ENCODE measurements at regions not wholly inside any gene's neighbourhood (a gene's known extent, or its start where the extent isn't known, plus 50 kb on each side); places are given as distances from the start of the nearest gene placed in this dataset.

DNA sequence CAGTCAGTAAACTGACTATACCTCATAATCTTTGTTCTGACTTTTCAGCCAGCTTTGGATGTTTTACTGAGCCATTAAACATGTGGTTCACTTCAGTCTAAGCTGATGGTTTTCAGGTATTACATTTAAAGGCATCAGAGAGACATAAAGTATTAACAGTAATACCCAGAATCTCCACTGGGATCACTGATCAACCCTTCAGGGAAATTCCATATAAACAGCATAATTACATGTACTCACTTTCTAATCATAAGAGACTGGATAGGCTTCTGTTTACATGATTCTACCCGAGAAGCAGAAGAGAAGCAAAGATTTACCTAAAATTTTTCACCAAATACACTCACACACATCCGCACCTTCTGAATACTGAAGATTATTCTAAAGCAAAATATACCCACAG lies 186.7 kb upstream of the FREM1 start:
- Histone ChIP-seq H3K4me3 (ENCODE audit: control insufficient read depth in 2 of 3, extremely low read depth in 1 of 3, insufficient read depth in 2 of 3, low read depth in 1 of 3, low read length in 3 of 3) (no peak overlapping the region), H3K9ac (ENCODE audit: control insufficient read depth, extremely low read depth, insufficient read depth, low read length) (no peak overlapping the region), H3K27ac (ENCODE audit: control insufficient read depth, insufficient read depth, low read length) (no peak overlapping the region), H3K4me2 (ENCODE audit: control insufficient read depth, extremely low read depth, insufficient read depth, low read depth, low read length) (no peak overlapping the region), H3K4me1 (ENCODE audit: control insufficient read depth, extremely low read depth, insufficient read depth, low read length) (no peaks in the 10 kb centered on the region), H3K9me3 (ENCODE audit: control insufficient read depth, low read depth, low read length) (no peaks in the 10 kb centered on the region), H3K27me3 (ENCODE audit: control insufficient read depth, extremely low read depth, insufficient read depth, low read length) (no peaks in the 10 kb centered on the region), H4K20me1 (ENCODE audit: control insufficient read depth, extremely low read depth, insufficient read depth, low read length) (no peaks in the 10 kb centered on the region), H3K9me1 (ENCODE audit: control insufficient read depth, extremely low read depth, insufficient read depth, low read length) (no peaks in the 10 kb centered on the region), H3K79me2 (ENCODE audit: control insufficient read depth, insufficient read depth, low read length) (no peaks in the 10 kb centered on the region), H3K36me3 (ENCODE audit: control insufficient read depth in 2 of 2, extremely low read depth in 1 of 2, insufficient read depth in 2 of 2, low read length in 2 of 2) (no peaks in the 10 kb centered on the region), H2AFZ (ENCODE audit: control insufficient read depth, low read length) (no peak overlapping the region)
- DNase-seq (ENCODE audit: low read depth, low spot score) = no peak
- no peak for TF ChIP-seq EZH2 (IDR thresholded peaks at IDR 0.05; ENCODE audit: low read length)
- TF ChIP-seq, protein P1, sequence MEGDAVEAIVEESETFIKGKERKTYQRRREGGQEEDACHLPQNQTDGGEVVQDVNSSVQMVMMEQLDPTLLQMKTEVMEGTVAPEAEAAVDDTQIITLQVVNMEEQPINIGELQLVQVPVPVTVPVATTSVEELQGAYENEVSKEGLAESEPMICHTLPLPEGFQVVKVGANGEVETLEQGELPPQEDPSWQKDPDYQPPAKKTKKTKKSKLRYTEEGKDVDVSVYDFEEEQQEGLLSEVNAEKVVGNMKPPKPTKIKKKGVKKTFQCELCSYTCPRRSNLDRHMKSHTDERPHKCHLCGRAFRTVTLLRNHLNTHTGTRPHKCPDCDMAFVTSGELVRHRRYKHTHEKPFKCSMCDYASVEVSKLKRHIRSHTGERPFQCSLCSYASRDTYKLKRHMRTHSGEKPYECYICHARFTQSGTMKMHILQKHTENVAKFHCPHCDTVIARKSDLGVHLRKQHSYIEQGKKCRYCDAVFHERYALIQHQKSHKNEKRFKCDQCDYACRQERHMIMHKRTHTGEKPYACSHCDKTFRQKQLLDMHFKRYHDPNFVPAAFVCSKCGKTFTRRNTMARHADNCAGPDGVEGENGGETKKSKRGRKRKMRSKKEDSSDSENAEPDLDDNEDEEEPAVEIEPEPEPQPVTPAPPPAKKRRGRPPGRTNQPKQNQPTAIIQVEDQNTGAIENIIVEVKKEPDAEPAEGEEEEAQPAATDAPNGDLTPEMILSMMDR (optimal IDR thresholded peaks at IDR 0.05 in 1 of 3, IDR thresholded peaks at IDR 0.05 in 1 of 3, conservative IDR thresholded peaks at IDR 0.05 in 1 of 3; ENCODE audit: extremely low read depth in 1 of 3, insufficient read depth in 2 of 3, low read length in 3 of 3) = no peak
- dilution Hi-C loops (cut with MboI; ENCODE audit: extremely low pct_ligation_motif_present, low sequenced_read_pairs) = no loop called here
- FAIRE-seq = no peak

DNA sequence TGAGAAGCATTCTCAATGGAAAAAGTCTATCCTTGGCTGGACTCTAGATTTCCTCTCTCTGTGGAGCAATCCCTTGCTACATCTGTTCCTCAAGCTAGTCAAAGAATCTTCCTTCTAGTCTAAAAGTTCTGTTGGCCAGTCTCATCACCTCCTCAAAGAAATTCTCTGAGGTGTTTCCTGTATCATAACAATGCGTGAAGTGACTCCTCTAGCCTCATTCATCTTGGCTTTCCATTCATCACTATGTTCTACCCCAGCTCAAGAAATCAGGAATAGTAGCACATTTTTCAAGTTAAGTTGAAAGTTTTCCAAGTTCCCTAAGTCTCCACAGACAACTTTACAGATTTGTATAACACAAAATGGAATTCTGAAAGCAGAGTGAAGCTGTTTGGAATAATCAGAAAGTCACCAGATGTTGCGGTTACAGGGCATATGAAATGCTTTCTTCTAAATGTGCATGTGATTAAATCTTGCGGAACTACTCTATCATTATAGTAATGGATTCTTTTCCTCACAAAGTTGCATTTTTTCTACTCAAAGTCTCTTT lies 176.6 kb upstream of the FREM1 start:
- no peak overlapping the region for H3K27ac ChIP-seq (ENCODE audit: control insufficient read depth, insufficient read depth, low read length)
- H4K20me1 ChIP-seq (ENCODE audit: control insufficient read depth, extremely low read depth, insufficient read depth, low read length) = no peaks in the 10 kb centered on the region
- no peaks in the 10 kb centered on the region for H3K36me3 ChIP-seq (ENCODE audit: control insufficient read depth in 2 of 2, extremely low read depth in 1 of 2, insufficient read depth in 2 of 2, low read length in 2 of 2)
- no peaks in the 10 kb centered on the region for H3K4me1 ChIP-seq (ENCODE audit: control insufficient read depth, extremely low read depth, insufficient read depth, low read length)
- no peak overlapping the region for H3K4me3 ChIP-seq (ENCODE audit: control insufficient read depth in 2 of 3, extremely low read depth in 1 of 3, insufficient read depth in 2 of 3, low read depth in 1 of 3, low read length in 3 of 3)
- no peak overlapping the region for H3K4me2 ChIP-seq (ENCODE audit: control insufficient read depth, extremely low read depth, insufficient read depth, low read depth, low read length)
- no peaks in the 10 kb centered on the region for H3K9me1 ChIP-seq (ENCODE audit: control insufficient read depth, extremely low read depth, insufficient read depth, low read length)
- no peak overlapping the region for H3K9ac ChIP-seq (ENCODE audit: control insufficient read depth, extremely low read depth, insufficient read depth, low read length)
- DNase-seq (ENCODE audit: low read depth, low spot score) (no peak), FAIRE-seq (no peak)
- no peak overlapping the region for H2AFZ ChIP-seq (ENCODE audit: control insufficient read depth, low read length)
- H3K9me3 ChIP-seq (ENCODE audit: control insufficient read depth, low read depth, low read length) = no peaks in the 10 kb centered on the region
- no peaks in the 10 kb centered on the region for H3K27me3 ChIP-seq (ENCODE audit: control insufficient read depth, extremely low read depth, insufficient read depth, low read length)
- dilution Hi-C loops (cut with MboI; ENCODE audit: extremely low pct_ligation_motif_present, low sequenced_read_pairs) = no loop called here
- TF ChIP-seq EZH2 (IDR thresholded peaks at IDR 0.05; ENCODE audit: low read length) = no peak
- TF ChIP-seq, protein P1 (optimal IDR thresholded peaks at IDR 0.05 in 1 of 3, IDR thresholded peaks at IDR 0.05 in 1 of 3, conservative IDR thresholded peaks at IDR 0.05 in 1 of 3; ENCODE audit: extremely low read depth in 1 of 3, insufficient read depth in 2 of 3, low read length in 3 of 3) = no peak
- no peaks in the 10 kb centered on the region for H3K79me2 ChIP-seq (ENCODE audit: control insufficient read depth, insufficient read depth, low read length)
